Stimulated activated CD8-positive, alpha-beta memory T cell treated with anti-CD3 and anti-CD28 coated beads, Interleukin-15, amount 100 ng/mL, for 48 hours (primary cell): ENCODE measurements at regions not wholly inside any gene's neighbourhood (a gene's known extent, or its start where the extent isn't known, plus 50 kb on each side); places are given as distances from the start of the nearest gene placed in this dataset.

Experiments used
- DNase-seq, 2 donors: peaks; one replicate each; pipeline ENCODE4 v3.0.0-alpha.2; 2020; ENCODE audit warnings: low read depth in 2 of 2

- DNase-seq: no peak
Observed at GRCh38 chr4:15130441-15130840, 128.2 kb downstream of the CPEB2 start.

GRCh38 chr4:15131551-15131950, 129.3 kb downstream of the CPEB2 start:
- no peak for DNase-seq

- no peak for DNase-seq
Observed at GRCh38 chr4:15132739-15133138, 130.5 kb downstream of the CPEB2 start.

- no peak for DNase-seq
Observed at GRCh38 chr4:15139599-15139998, 137.3 kb downstream of the CPEB2 start.

- no peak for DNase-seq
Observed at GRCh38 chr4:15142201-15142600, 139.9 kb downstream of the CPEB2 start.

- no peak for DNase-seq
Observed at GRCh38 chr4:15143551-15143950, 141.3 kb downstream of the CPEB2 start.

GRCh38 chr4:15144249-15144966, 142.1 kb downstream of the CPEB2 start:
- DNase-seq: no peak

GRCh38 chr4:15144967-15145295, 142.7 kb downstream of the CPEB2 start:
- no peak for DNase-seq

- no peak for DNase-seq
Observed at GRCh38 chr4:15145709-15146108, 143.4 kb downstream of the CPEB2 start.

GRCh38 chr4:15147714-15148113, 145.4 kb downstream of the CPEB2 start:
- no peak for DNase-seq

- no peak for DNase-seq
Observed at GRCh38 chr4:15148199-15148598, 145.9 kb downstream of the CPEB2 start.

GRCh38 chr4:15148691-15149090, 146.4 kb downstream of the CPEB2 start:
- DNase-seq: no peak

- no peak for DNase-seq
Observed at GRCh38 chr4:15149234-15149838, 147.1 kb downstream of the CPEB2 start.

GRCh38 chr4:15149839-15150592, 147.7 kb downstream of the CPEB2 start:
- DNase-seq: no peak

GRCh38 chr4:15150631-15151030, 148.3 kb downstream of the CPEB2 start:
- DNase-seq: no peak

GRCh38 chr4:15151033-15151432, 148.8 kb downstream of the CPEB2 start:
- no peak for DNase-seq

GRCh38 chr4:15153662-15154061, 151.4 kb downstream of the CPEB2 start:
- no peak for DNase-seq

- DNase-seq: no peak
Observed at GRCh38 chr4:15158406-15159091, 156.3 kb downstream of the CPEB2 start.

GRCh38 chr4:15159477-15160019, 157.3 kb downstream of the CPEB2 start:
- DNase-seq: no peak

GRCh38 chr4:15161439-15161838, 159.2 kb downstream of the CPEB2 start:
- DNase-seq: no peak

- no peak for DNase-seq
Observed at GRCh38 chr4:15162046-15162445, 159.8 kb downstream of the CPEB2 start.
